ENCODE measurements at regions not wholly inside any gene's neighbourhood (a gene's known extent, or its start where the extent isn't known, plus 50 kb on each side); places are given as distances from the start of the nearest gene placed in this dataset.

GRCh38 chr2:200013906-200014305 is 58.5 kb downstream of the MAIP1 start:
- H3K27ac Mint-ChIP-seq = no peak overlapping the region
- H3K36me3 Mint-ChIP-seq = no peaks in the 10 kb centered on the region
- H3K9me3 Mint-ChIP-seq = peaks cover 0 to 9% (median 6%) of the 10 kb centered on the region in 3 donors
- H3K4me1 Mint-ChIP-seq = no peaks in the 10 kb centered on the region
- H3K27me3 Mint-ChIP-seq = peaks cover 8% of the 10 kb centered on the region
- H3K4me3 Mint-ChIP-seq = no peak overlapping the region

GRCh38 chr2:200021449-200022114 is 66.2 kb downstream of the MAIP1 start:
- peaks cover 6% of the 10 kb centered on the region for H3K27me3 Mint-ChIP-seq
- no peak overlapping the region for H3K4me3 Mint-ChIP-seq
- H3K9me3 Mint-ChIP-seq = peaks cover 0 to 8% (median 3%) of the 10 kb centered on the region in 3 donors
- H3K27ac Mint-ChIP-seq = no peak overlapping the region
- H3K36me3 Mint-ChIP-seq = no peaks in the 10 kb centered on the region
- no peaks in the 10 kb centered on the region for H3K4me1 Mint-ChIP-seq

GRCh38 chr2:200022511-200022910 is 67.1 kb downstream of the MAIP1 start:
- H3K4me3 Mint-ChIP-seq = no peak overlapping the region
- peaks cover 6% of the 10 kb centered on the region for H3K27me3 Mint-ChIP-seq
- peaks cover 0 to 4% (median 3%) of the 10 kb centered on the region in 3 donors for H3K9me3 Mint-ChIP-seq
- no peaks in the 10 kb centered on the region for H3K36me3 Mint-ChIP-seq
- H3K27ac Mint-ChIP-seq = no peak overlapping the region
- no peaks in the 10 kb centered on the region for H3K4me1 Mint-ChIP-seq

- Mint-ChIP-seq H3K4me1 (no peaks in the 10 kb centered on the region), H3K27me3 (peaks cover 4% of the 10 kb centered on the region), H3K27ac (no peak overlapping the region), H3K4me3 (no peak overlapping the region), H3K36me3 (no peaks in the 10 kb centered on the region), H3K9me3 (peaks cover 0 to 4% (median 0%) of the 10 kb centered on the region in 3 donors)
Measured at GRCh38 chr2:200023570-200023969, 68.2 kb downstream of the MAIP1 start.

- no peaks in the 10 kb centered on the region for H3K4me1 Mint-ChIP-seq
- H3K36me3 Mint-ChIP-seq = no peaks in the 10 kb centered on the region
- H3K9me3 Mint-ChIP-seq = no peaks in the 10 kb centered on the region
- H3K27ac Mint-ChIP-seq = no peak overlapping the region
- peaks cover 4% of the 10 kb centered on the region for H3K27me3 Mint-ChIP-seq
- no peak overlapping the region for H3K4me3 Mint-ChIP-seq
Measured at GRCh38 chr2:200025717-200026116, 70.3 kb downstream of the MAIP1 start.

GRCh38 chr2:200026332-200027230 is 71.2 kb downstream of the MAIP1 start:
- Mint-ChIP-seq H3K4me3 (no peak overlapping the region), H3K27me3 (peaks cover 4% of the 10 kb centered on the region), H3K27ac (no peak overlapping the region), H3K9me3 (no peaks in the 10 kb centered on the region), H3K4me1 (no peaks in the 10 kb centered on the region), H3K36me3 (no peaks in the 10 kb centered on the region)

GRCh38 chr2:200028998-200029397 is 73.6 kb downstream of the MAIP1 start:
- no peaks in the 10 kb centered on the region for H3K4me1 Mint-ChIP-seq
- H3K36me3 Mint-ChIP-seq = no peaks in the 10 kb centered on the region
- H3K9me3 Mint-ChIP-seq = peaks cover 0 to 2% (median 0%) of the 10 kb centered on the region in 3 donors
- H3K27ac Mint-ChIP-seq = no peak overlapping the region
- H3K27me3 Mint-ChIP-seq = peaks cover 4% of the 10 kb centered on the region
- no peak overlapping the region for H3K4me3 Mint-ChIP-seq

- H3K27me3 Mint-ChIP-seq = no peaks in the 10 kb centered on the region
- no peak overlapping the region for H3K4me3 Mint-ChIP-seq
- H3K36me3 Mint-ChIP-seq = no peaks in the 10 kb centered on the region
- H3K9me3 Mint-ChIP-seq = peaks cover 0 to 2% (median 0%) of the 10 kb centered on the region in 3 donors
- no peak overlapping the region for H3K27ac Mint-ChIP-seq
- no peaks in the 10 kb centered on the region for H3K4me1 Mint-ChIP-seq
Measured at GRCh38 chr2:200032895-200033294, 77.5 kb downstream of the MAIP1 start.

GRCh38 chr2:200033929-200034328 is 78.5 kb downstream of the MAIP1 start:
- Mint-ChIP-seq H3K4me1 (no peaks in the 10 kb centered on the region), H3K27ac (no peak overlapping the region), H3K4me3 (no peak overlapping the region), H3K27me3 (no peaks in the 10 kb centered on the region), H3K36me3 (no peaks in the 10 kb centered on the region), H3K9me3 (peaks cover 0 to 2% (median 0%) of the 10 kb centered on the region in 3 donors)

- H3K4me3 Mint-ChIP-seq = no peak overlapping the region
Measured at GRCh38 chr2:200034816-200035215, 79.4 kb downstream of the MAIP1 start.

GRCh38 chr2:200039724-200040650 is 84.6 kb downstream of the MAIP1 start:
- H3K27me3 Mint-ChIP-seq = peaks cover 10% of the 10 kb centered on the region
- H3K4me1 Mint-ChIP-seq = no peaks in the 10 kb centered on the region
- peaks cover 0 to 9% (median 7%) of the 10 kb centered on the region in 3 donors for H3K9me3 Mint-ChIP-seq
- H3K4me3 Mint-ChIP-seq = no peak overlapping the region
- no peaks in the 10 kb centered on the region for H3K36me3 Mint-ChIP-seq
- H3K27ac Mint-ChIP-seq = no peak overlapping the region

More at GRCh38 chr2:200034816-200035215, 79.4 kb downstream of the MAIP1 start:
- Mint-ChIP-seq H3K27ac (no peak overlapping the region), H3K4me1 (no peaks in the 10 kb centered on the region), H3K36me3 (no peaks in the 10 kb centered on the region), H3K27me3 (no peaks in the 10 kb centered on the region), H3K9me3 (peaks cover 0 to 2% (median 0%) of the 10 kb centered on the region in 3 donors)

GRCh38 chr2:200040831-200041230 is 85.4 kb downstream of the MAIP1 start:
- Mint-ChIP-seq H3K36me3 (no peaks in the 10 kb centered on the region), H3K4me3 (no peak overlapping the region), H3K9me3 (peaks cover 0 to 15% (median 8%) of the 10 kb centered on the region in 3 donors), H3K4me1 (no peaks in the 10 kb centered on the region), H3K27me3 (peaks cover 11% of the 10 kb centered on the region), H3K27ac (no peak overlapping the region)

GRCh38 chr2:200041639-200042038 is 86.3 kb downstream of the MAIP1 start:
- H3K4me1 Mint-ChIP-seq = no peaks in the 10 kb centered on the region
- H3K36me3 Mint-ChIP-seq = no peaks in the 10 kb centered on the region
- peaks cover 11% of the 10 kb centered on the region for H3K27me3 Mint-ChIP-seq
- peaks cover 0 to 20% (median 9%) of the 10 kb centered on the region in 3 donors for H3K9me3 Mint-ChIP-seq
- no peak overlapping the region for H3K27ac Mint-ChIP-seq
- no peak overlapping the region for H3K4me3 Mint-ChIP-seq

GRCh38 chr2:200042102-200042735 is 86.8 kb downstream of the MAIP1 start:
- Mint-ChIP-seq H3K4me1 (no peaks in the 10 kb centered on the region), H3K36me3 (no peaks in the 10 kb centered on the region), H3K4me3 (no peak overlapping the region), H3K27me3 (peaks cover 11% of the 10 kb centered on the region), H3K27ac (no peak overlapping the region), H3K9me3 (peaks cover 0 to 25% (median 9%) of the 10 kb centered on the region in 3 donors)

All from IgD-negative memory B cell (primary cell).